ENCODE measurements at regions not wholly inside any gene's neighbourhood (a gene's known extent, or its start where the extent isn't known, plus 50 kb on each side); places are given as distances from the start of the nearest gene placed in this dataset.

DNA sequence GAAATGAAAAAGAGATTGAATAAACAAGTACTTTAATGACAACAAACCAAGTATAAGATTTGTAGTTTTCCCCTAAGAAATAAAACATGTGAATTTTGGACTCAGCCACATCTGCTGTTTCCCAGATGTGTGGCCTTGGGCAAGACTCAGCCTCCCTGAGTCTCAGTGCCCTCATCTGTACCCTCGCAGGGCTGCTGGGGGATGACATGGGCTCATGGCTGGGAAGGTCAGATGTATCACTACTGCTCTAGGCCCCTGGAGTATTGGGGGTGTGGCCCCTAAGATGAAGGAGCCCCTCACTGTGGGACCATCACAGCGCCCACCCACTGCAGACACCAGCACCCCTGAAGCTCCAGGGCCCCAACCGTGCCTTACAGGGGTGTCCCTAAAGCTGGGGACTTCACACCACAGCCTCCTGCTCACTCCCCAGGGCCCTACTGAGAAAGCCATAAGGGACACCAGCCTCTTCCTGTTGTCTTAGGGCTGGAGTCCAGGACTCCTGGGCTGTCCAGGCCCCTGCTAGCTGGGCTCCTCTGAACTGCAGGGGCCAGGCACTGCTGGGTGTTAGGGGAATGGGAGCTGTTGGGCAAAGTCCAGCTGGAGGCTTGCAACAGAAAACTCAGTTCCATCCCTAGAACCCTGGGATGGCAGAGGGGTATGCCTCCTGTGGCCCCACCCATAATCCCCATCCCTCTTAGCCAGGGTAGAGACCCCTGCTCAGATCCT is 104.0 kb upstream of the WNT4 start:
- Histone ChIP-seq H3K4me2 (ENCODE audit: low read length) (no peak overlapping the region), H3K4me3 (ENCODE audit: insufficient read depth, low read depth, low read length) (no peak overlapping the region), H4K20me1 (ENCODE audit: insufficient read depth, low read length) (no peaks in the 10 kb centered on the region), H3K27ac (ENCODE audit: low read depth, low read length) (no peak overlapping the region), H3K4me1 (ENCODE audit: insufficient read depth, low read length) (no peaks in the 10 kb centered on the region), H3K9me3 (ENCODE audit: insufficient read depth, low read depth, low read length) (no peaks in the 10 kb centered on the region), H3K79me2 (ENCODE audit: insufficient read depth, low read length) (no peaks in the 10 kb centered on the region), H3K9ac (ENCODE audit: low read length) (no peak overlapping the region), H3K27me3 (ENCODE audit: insufficient read depth, low read length) (peaks cover 24% of the 10 kb centered on the region), H3K36me3 (ENCODE audit: insufficient read depth, low read length) (no peaks in the 10 kb centered on the region), H2AFZ (ENCODE audit: low read depth, low read length) (no peak overlapping the region)
- no peak for DNase-seq (ENCODE audit: low read depth)
- H3K4me3 Mint-ChIP-seq (ENCODE audit: unreplicated experiment): no peak overlapping the region
- TF ChIP-seq CTCF (IDR thresholded peaks at IDR 0.05; ENCODE audit: insufficient read depth, low read depth, low read length) (no peak), EZH2 (IDR thresholded peaks at IDR 0.05; ENCODE audit: insufficient read depth, low read length) (no peak)
- FAIRE-seq: no peak
- H3K27me3 Mint-ChIP-seq (ENCODE audit: low read depth, unreplicated experiment): peaks cover 43% of the 10 kb centered on the region
- no peaks in the 10 kb centered on the region for H3K9me3 Mint-ChIP-seq (ENCODE audit: unreplicated experiment)
- H3K36me3 Mint-ChIP-seq (ENCODE audit: low read depth, unreplicated experiment): no peaks in the 10 kb centered on the region
- peaks cover 17% of the 10 kb centered on the region for H3K4me1 Mint-ChIP-seq (ENCODE audit: low read depth, unreplicated experiment)
- H3K27ac Mint-ChIP-seq (ENCODE audit: unreplicated experiment): no peak overlapping the region

DNA sequence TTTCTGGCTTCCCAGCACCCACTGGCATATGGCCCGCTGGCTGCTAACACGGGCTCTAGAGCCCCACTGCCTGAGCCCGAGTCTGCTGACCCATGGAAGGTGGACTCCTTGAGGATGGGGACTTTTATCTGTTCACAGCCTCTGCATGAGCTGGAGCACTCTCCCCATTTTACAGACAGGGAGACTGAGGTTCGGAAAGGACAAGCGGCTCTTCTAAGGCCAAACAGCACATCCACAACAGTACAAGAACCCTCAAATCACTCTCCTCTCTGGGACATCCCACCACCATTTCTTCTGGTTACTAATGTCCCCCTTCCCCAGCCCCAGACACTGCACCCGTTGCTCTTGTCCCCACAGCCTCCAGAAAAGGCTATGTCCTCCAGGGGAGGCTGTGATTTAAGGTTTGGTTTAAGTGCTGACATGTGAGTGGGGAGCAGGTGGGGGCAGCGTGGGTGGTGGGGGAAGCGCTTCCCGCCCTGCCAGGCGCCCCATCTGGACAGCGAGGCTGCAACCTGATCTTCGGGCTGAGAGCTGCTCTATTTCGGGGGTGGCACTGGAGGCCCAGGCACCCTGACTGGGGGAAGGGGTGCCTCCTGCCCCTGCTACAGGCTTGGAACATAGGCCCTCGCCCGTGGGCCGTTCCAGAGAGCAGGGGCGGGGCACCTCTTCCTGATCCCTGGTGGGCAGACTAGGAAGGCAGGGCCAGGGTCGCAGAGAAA is 104.8 kb upstream of the WNT4 start:
- DNase-seq (ENCODE audit: low read depth) (no peak), FAIRE-seq (no peak)
- Histone ChIP-seq H3K4me3 (ENCODE audit: insufficient read depth, low read depth, low read length) (no peak overlapping the region), H3K79me2 (ENCODE audit: insufficient read depth, low read length) (no peaks in the 10 kb centered on the region), H3K9me3 (ENCODE audit: insufficient read depth, low read depth, low read length) (no peaks in the 10 kb centered on the region), H2AFZ (ENCODE audit: low read depth, low read length) (no peak overlapping the region), H4K20me1 (ENCODE audit: insufficient read depth, low read length) (no peaks in the 10 kb centered on the region), H3K4me2 (ENCODE audit: low read length) (no peak overlapping the region), H3K27me3 (ENCODE audit: insufficient read depth, low read length) (peaks cover 24% of the 10 kb centered on the region), H3K9ac (ENCODE audit: low read length) (no peak overlapping the region), H3K4me1 (ENCODE audit: insufficient read depth, low read length) (no peaks in the 10 kb centered on the region), H3K27ac (ENCODE audit: low read depth, low read length) (no peak overlapping the region), H3K36me3 (ENCODE audit: insufficient read depth, low read length) (no peaks in the 10 kb centered on the region)
- Mint-ChIP-seq H3K4me1 (ENCODE audit: low read depth, unreplicated experiment) (peaks cover 19% of the 10 kb centered on the region), H3K9me3 (ENCODE audit: unreplicated experiment) (no peaks in the 10 kb centered on the region), H3K36me3 (ENCODE audit: low read depth, unreplicated experiment) (no peaks in the 10 kb centered on the region), H3K27ac (ENCODE audit: unreplicated experiment) (no peak overlapping the region), H3K4me3 (ENCODE audit: unreplicated experiment) (no peak overlapping the region), H3K27me3 (ENCODE audit: low read depth, unreplicated experiment) (peaks cover 37% of the 10 kb centered on the region)
- TF ChIP-seq EZH2 (IDR thresholded peaks at IDR 0.05; ENCODE audit: insufficient read depth, low read length) (no peak), CTCF (IDR thresholded peaks at IDR 0.05; ENCODE audit: insufficient read depth, low read depth, low read length) (no peak)

GRCh38 chr1:22248746-22249145 is 105.8 kb upstream of the WNT4 start:
- no peak overlapping the region for H3K27ac Mint-ChIP-seq (ENCODE audit: unreplicated experiment)
- no peaks in the 10 kb centered on the region for H4K20me1 ChIP-seq (ENCODE audit: insufficient read depth, low read length)
- H3K4me3 ChIP-seq (ENCODE audit: insufficient read depth, low read depth, low read length): no peak overlapping the region
- H3K27me3 Mint-ChIP-seq (ENCODE audit: low read depth, unreplicated experiment): peaks cover 31% of the 10 kb centered on the region
- TF ChIP-seq EZH2 (IDR thresholded peaks at IDR 0.05; ENCODE audit: insufficient read depth, low read length) (no peak), CTCF (IDR thresholded peaks at IDR 0.05; ENCODE audit: insufficient read depth, low read depth, low read length) (no peak)
- no peak overlapping the region for H3K4me2 ChIP-seq (ENCODE audit: low read length)
- H3K9me3 Mint-ChIP-seq (ENCODE audit: unreplicated experiment): no peaks in the 10 kb centered on the region
- no peaks in the 10 kb centered on the region for H3K4me1 ChIP-seq (ENCODE audit: insufficient read depth, low read length)
- H3K36me3 ChIP-seq (ENCODE audit: insufficient read depth, low read length): no peaks in the 10 kb centered on the region
- DNase-seq (ENCODE audit: low read depth) (no peak), FAIRE-seq (no peak)
- H3K4me3 Mint-ChIP-seq (ENCODE audit: unreplicated experiment): no peak overlapping the region
- no peaks in the 10 kb centered on the region for H3K9me3 ChIP-seq (ENCODE audit: insufficient read depth, low read depth, low read length)
- H3K4me1 Mint-ChIP-seq (ENCODE audit: low read depth, unreplicated experiment): peaks cover 27% of the 10 kb centered on the region
- H3K79me2 ChIP-seq (ENCODE audit: insufficient read depth, low read length): no peaks in the 10 kb centered on the region
- H3K36me3 Mint-ChIP-seq (ENCODE audit: low read depth, unreplicated experiment): no peaks in the 10 kb centered on the region
- H3K9ac ChIP-seq (ENCODE audit: low read length): no peak overlapping the region
- H3K27ac ChIP-seq (ENCODE audit: low read depth, low read length): no peak overlapping the region
- peaks cover 24% of the 10 kb centered on the region for H3K27me3 ChIP-seq (ENCODE audit: insufficient read depth, low read length)
- H2AFZ ChIP-seq (ENCODE audit: low read depth, low read length): no peak overlapping the region
